H9 (cell line): ENCODE measurements at regions not wholly inside any gene's neighbourhood (a gene's known extent, or its start where the extent isn't known, plus 50 kb on each side); places are given as distances from the start of the nearest gene placed in this dataset.

Experiments
- DNase-seq: peaks from one replicate; pipeline ENCODE4 v3.0.0-alpha.2; 2017
- H2AFZ ChIP-seq: one replicate; pipeline ENCODE4 v1.6.1; 2013; ENCODE audit warnings: mild to moderate bottlenecking, low read length, control low read depth, moderate library complexity
- H2AK5ac ChIP-seq: 2 replicates; pipeline ENCODE4 v1.6.1; 2013; ENCODE audit warnings: low read length, control low read depth, mixed read lengths; ENCODE audit not compliant: insufficient read length
- H2BK120ac ChIP-seq: one replicate; pipeline ENCODE4 v1.6.1; 2013; ENCODE audit warnings: low read depth, mild to moderate bottlenecking, low read length, control low read depth, inconsistent platforms; ENCODE audit not compliant: poor library complexity, severe bottlenecking
- H2BK12ac ChIP-seq: 2 replicates; pipeline ENCODE4 v1.6.1; 2013; ENCODE audit warnings: low read length, control low read depth, mixed read lengths, low read depth; ENCODE audit not compliant: insufficient read length
- H2BK15ac ChIP-seq: 2 replicates; pipeline ENCODE4 v1.6.1; 2013; ENCODE audit warnings: low read depth, low read length, control low read depth
- H2BK20ac ChIP-seq: one replicate; pipeline ENCODE4 v1.6.1; 2013; ENCODE audit warnings: low read depth, mild to moderate bottlenecking, low read length, control low read depth, inconsistent platforms; ENCODE audit not compliant: poor library complexity, severe bottlenecking
- H2BK5ac ChIP-seq: 2 replicates; pipeline ENCODE4 v1.6.1; 2013; ENCODE audit warnings: low read length, control low read depth, mixed read lengths; ENCODE audit not compliant: insufficient read length
- H3K14ac ChIP-seq: 2 replicates; pipeline ENCODE4 v1.6.1; 2013; ENCODE audit warnings: low read length, control low read depth; ENCODE audit not compliant: insufficient read depth
- H3K18ac ChIP-seq: 2 replicates; pipeline ENCODE4 v1.6.1; 2013; ENCODE audit warnings: low read depth, mild to moderate bottlenecking, mixed read lengths, low read length, control low read depth; ENCODE audit not compliant: insufficient read length
- H3K23ac ChIP-seq: 2 replicates; pipeline ENCODE4 v1.6.1; 2013; ENCODE audit warnings: low read length, control low read depth, mixed read lengths, low read depth; ENCODE audit not compliant: insufficient read length
- H3K23me2 ChIP-seq: 2 replicates; pipeline ENCODE4 v1.6.1; 2013; ENCODE audit warnings: low read depth, mild to moderate bottlenecking, mixed read lengths, low read length, control low read depth; ENCODE audit not compliant: insufficient read length, poor library complexity, severe bottlenecking
- H3K27ac ChIP-seq: 2 replicates; pipeline ENCODE4 v1.5.1; 2013; ENCODE audit warnings: low read length, control low read depth, mixed read lengths, low read depth; ENCODE audit not compliant: insufficient read length
- H3K27me3 ChIP-seq: 2 replicates; pipeline ENCODE4 v1.6.1; 2013; ENCODE audit warnings: low read length, control low read depth, inconsistent platforms; ENCODE audit not compliant: insufficient read depth
- H3K4ac ChIP-seq: 2 replicates; pipeline ENCODE4 v1.6.1; 2013; ENCODE audit warnings: low read depth, mild to moderate bottlenecking, control low read depth, inconsistent platforms, low read length, moderate library complexity
- H3K4me1 ChIP-seq: 2 replicates; pipeline ENCODE4 v1.6.1; 2013; ENCODE audit warnings: low read length, control low read depth, inconsistent platforms; ENCODE audit not compliant: insufficient read depth
- H3K4me2 ChIP-seq: 2 replicates; pipeline ENCODE4 v1.6.1; 2013; ENCODE audit warnings: low read length, control low read depth, mixed read lengths; ENCODE audit not compliant: insufficient read length, insufficient read depth
- H3K56ac ChIP-seq: 2 replicates; pipeline ENCODE4 v1.6.1; 2013; ENCODE audit warnings: low read depth, mild to moderate bottlenecking, mixed read lengths, low read length, control low read depth; ENCODE audit not compliant: insufficient read length
- H3K79me1 ChIP-seq: 2 replicates; pipeline ENCODE4 v1.6.1; 2013; ENCODE audit warnings: low read depth, mild to moderate bottlenecking, moderate library complexity, low read length, control low read depth, inconsistent platforms; ENCODE audit not compliant: insufficient read depth, poor library complexity, severe bottlenecking
- H3K79me2 ChIP-seq: 2 replicates; pipeline ENCODE4 v1.6.1; 2013; ENCODE audit warnings: low read length, control low read depth, inconsistent platforms; ENCODE audit not compliant: insufficient read depth
- H3K9ac ChIP-seq: 2 replicates; pipeline ENCODE4 v1.6.1; 2013; ENCODE audit warnings: low read length, control low read depth, mixed read lengths; ENCODE audit not compliant: insufficient read length; ENCODE audit errors: extremely low read depth
- H3K9me3 ChIP-seq: one replicate; pipeline ENCODE4 v1.6.1; 2013; ENCODE audit warnings: low read depth, low read length, inconsistent platforms; ENCODE audit not compliant: control insufficient read depth
- H3T11ph ChIP-seq: one replicate; pipeline ENCODE4 v1.6.1; 2013; ENCODE audit warnings: mild to moderate bottlenecking, low read length, control low read depth, inconsistent platforms
- H4K20me1 ChIP-seq: one replicate; pipeline ENCODE4 v1.6.1; 2013; ENCODE audit not compliant: control insufficient read depth, insufficient read length, insufficient read depth
- H4K5ac ChIP-seq: 2 replicates; pipeline ENCODE4 v1.6.1; 2013; ENCODE audit warnings: low read depth, mild to moderate bottlenecking, mixed read lengths, low read length, control low read depth; ENCODE audit not compliant: insufficient read length
- H4K8ac ChIP-seq: replicated peaks from 2 replicates; pipeline ENCODE4 v1.6.1; 2013; ENCODE audit warnings: low read length, control low read depth, mixed read lengths, low read depth; ENCODE audit not compliant: insufficient read length
- H4K91ac ChIP-seq: 2 replicates; pipeline ENCODE4 v1.6.1; 2013; ENCODE audit warnings: low read depth, mild to moderate bottlenecking, moderate library complexity, mixed read lengths, low read length, control low read depth; ENCODE audit not compliant: insufficient read length
- H3K27ac Mint-ChIP-seq, 3 experiments: 2 replicates in 2 of 3; 3 replicates in 1 of 3; pipeline ENCODE4 v1.8.0; 2020 to 2021; ENCODE audit warnings: mixed read lengths in 3 of 3, mild to moderate bottlenecking in 1 of 3, moderate library complexity in 1 of 3
- H3K27me3 Mint-ChIP-seq: 2 replicates; pipeline ENCODE4 v1.8.0; 2021; ENCODE audit warnings: low read depth, mild to moderate bottlenecking, moderate library complexity, mixed read lengths
- H3K36me3 Mint-ChIP-seq, 3 experiments: 2 replicates in 2 of 3; 3 replicates in 1 of 3; pipeline ENCODE4 v1.8.0; 2020 to 2021; ENCODE audit warnings: low read depth in 3 of 3, mixed read lengths in 3 of 3; ENCODE audit not compliant: insufficient read depth in 1 of 3
- H3K4me1 Mint-ChIP-seq, 2 experiments: 2 replicates each; pipeline ENCODE4 v1.8.0; 2020; ENCODE audit warnings: mixed read lengths in 2 of 2
- H3K4me3 Mint-ChIP-seq, 2 experiments: 2 replicates in 1 of 2; 3 replicates in 1 of 2; pipeline ENCODE4 v1.8.0; 2020 to 2021; ENCODE audit warnings: mild to moderate bottlenecking in 2 of 2, mixed read lengths in 2 of 2, moderate library complexity in 1 of 2
- H3K9me3 Mint-ChIP-seq, 2 experiments: 2 replicates in 1 of 2; 3 replicates in 1 of 2; pipeline ENCODE4 v1.8.0; 2020; ENCODE audit warnings: mild to moderate bottlenecking in 2 of 2, mixed read lengths in 2 of 2, moderate library complexity in 1 of 2
- CTCF ChIP-seq: fragments of 200-600 bp; sonication (generic); conservative IDR thresholded peaks from 3 replicates; pipeline ENCODE4 v1.8.0; 2021; ENCODE audit warnings: antibody characterized with exemption, mild to moderate bottlenecking
- WGBS: extraction: QIAGEN DNeasy Blood & Tissue Kit; methylation state at CpG from one replicate; pipeline ENCODE4 v1.1.7; 2013; ENCODE audit warnings: missing lambda C conversion rate, low lambda C conversion rate, mixed read lengths; ENCODE audit not compliant: insufficient read length; ENCODE audit errors: extremely low coverage; 5-methylcytosine and 5-hydroxymethylcytosine counted together

- no peak overlapping the region for H2BK5ac ChIP-seq
These were observed 186.3 kb upstream of the TENM3 start for GRCh38 chr4:182056866-182057265.

More at GRCh38 chr4:182056866-182057265, 186.3 kb upstream of the TENM3 start:
- H3K9ac ChIP-seq, result no peak overlapping the region
- H3K23ac ChIP-seq, result no peak overlapping the region
- 0 out of 2 replicates have a peak, but pooled peaks cover 1% of the 10 kb centered on the region for H3K79me2 ChIP-seq
- 0 out of 2 replicates have a peak, but pooled peaks cover 2% of the 10 kb centered on the region for H3K27me3 Mint-ChIP-seq
- no CpG with 5 or more reads among the region's 6 CpGs for WGBS
- H2BK12ac ChIP-seq, result no peak overlapping the region
- H3K4me3 Mint-ChIP-seq, result no peak overlapping the region
- H2BK20ac ChIP-seq, result no peak overlapping the region
- H3K27me3 ChIP-seq, result no peaks in the 10 kb centered on the region
- H2AK5ac ChIP-seq, result no peak overlapping the region
- H3K4ac ChIP-seq, result no peak overlapping the region
- H3K23me2 ChIP-seq, result no peaks in the 10 kb centered on the region
- H3K4me2 ChIP-seq, result no peak overlapping the region
- no peak overlapping the region for H2BK15ac ChIP-seq
- H3K56ac ChIP-seq, result no peak overlapping the region
- H4K5ac ChIP-seq, result no peak overlapping the region
- no peaks in the 10 kb centered on the region for H3K4me1 Mint-ChIP-seq
- no peak for TF ChIP-seq CTCF
- no peaks in the 10 kb centered on the region for H3K4me1 ChIP-seq
- H3K9me3 Mint-ChIP-seq, result peaks cover 17 to 20% of the 10 kb centered on the region in 2 experiments
- H2AFZ ChIP-seq, result no peak overlapping the region
- H4K8ac ChIP-seq, result no peak overlapping the region
- H3K79me1 ChIP-seq, result no peaks in the 10 kb centered on the region
- H3K14ac ChIP-seq, result no peak overlapping the region
- no peaks in the 10 kb centered on the region for H4K20me1 ChIP-seq
- no peak overlapping the region for H3K27ac ChIP-seq
- H2BK120ac ChIP-seq, result no peak overlapping the region
- no peak overlapping the region for H3T11ph ChIP-seq
- H3K36me3 Mint-ChIP-seq, result peaks cover 9 to 19% (median 18%) of the 10 kb centered on the region in 3 experiments
- no peak overlapping the region for H4K91ac ChIP-seq
- DNase-seq, result no peak
- H3K9me3 ChIP-seq, result peaks cover 17% of the 10 kb centered on the region
- no peak overlapping the region for H3K27ac Mint-ChIP-seq
- no peak overlapping the region for H3K18ac ChIP-seq
